ENCODE measurements at regions not wholly inside any gene's neighbourhood (a gene's known extent, or its start where the extent isn't known, plus 50 kb on each side); places are given as distances from the start of the nearest gene placed in this dataset.
"Not testable (repeated sequence)": the region's sequence is repeated elsewhere in the genome, so short reads cannot be mapped to it uniquely, and the experiment has no call there.

DNA sequence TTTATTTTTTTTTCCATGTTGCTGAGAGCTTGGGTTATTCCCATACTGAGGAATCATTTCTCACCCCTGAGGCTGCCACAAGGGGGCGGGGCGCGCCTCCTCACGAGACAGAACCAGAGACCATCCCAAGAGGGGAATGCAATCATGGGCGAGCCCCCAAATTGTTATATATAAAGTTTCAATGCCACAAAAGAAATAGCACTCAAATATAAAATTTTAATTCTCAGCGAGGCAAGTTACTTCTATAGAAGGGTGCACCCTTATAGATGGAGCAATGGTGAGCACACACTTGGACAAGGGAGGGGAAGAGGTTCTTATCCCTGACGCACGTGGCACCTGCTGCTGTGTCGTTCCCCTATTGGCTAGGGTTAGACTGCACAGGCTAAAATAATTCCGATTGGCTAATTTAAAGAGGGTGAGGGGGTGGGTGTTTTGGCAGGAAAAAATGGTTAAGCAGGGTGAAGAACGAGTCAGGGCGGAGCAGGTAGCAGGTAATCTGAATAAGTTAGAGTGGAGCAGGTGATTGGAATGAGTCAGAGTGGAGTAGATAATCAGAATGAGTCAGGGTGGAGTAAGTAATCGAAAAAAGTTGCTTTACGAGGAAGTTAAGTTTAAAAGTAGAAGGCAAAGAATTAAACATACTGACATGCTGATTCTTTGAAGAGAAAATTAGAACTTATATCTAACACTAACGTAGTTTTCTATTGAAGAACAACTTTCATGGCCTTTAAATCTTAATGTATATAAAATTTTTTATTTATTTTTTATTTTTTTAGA lies 177.5 kb downstream of the MTCL1 start:
- no peaks in the 10 kb centered on the region for H3K27me3 ChIP-seq (ENCODE audit: control insufficient read depth, insufficient read depth, low read length, poor library complexity, severe bottlenecking)
- H3K9me3 ChIP-seq (ENCODE audit: control insufficient read depth, low read length): no peaks in the 10 kb centered on the region
- H3K4me1 ChIP-seq (ENCODE audit: control insufficient read depth, insufficient read depth, low read length): no peaks in the 10 kb centered on the region
- 83 to 84% methylated on average over 14 of the region's 15 CpGs for WGBS, 2 experiments
- no peaks in the 10 kb centered on the region for H3K36me3 ChIP-seq (ENCODE audit: control insufficient read depth, insufficient read depth, low read length)
- H3K27ac ChIP-seq (ENCODE audit: insufficient read depth, low read depth, low read length, poor library complexity, severe bottlenecking): no peak overlapping the region
- H3K4me3 ChIP-seq (ENCODE audit: insufficient read depth, low read depth, low read length): no peak overlapping the region

DNA sequence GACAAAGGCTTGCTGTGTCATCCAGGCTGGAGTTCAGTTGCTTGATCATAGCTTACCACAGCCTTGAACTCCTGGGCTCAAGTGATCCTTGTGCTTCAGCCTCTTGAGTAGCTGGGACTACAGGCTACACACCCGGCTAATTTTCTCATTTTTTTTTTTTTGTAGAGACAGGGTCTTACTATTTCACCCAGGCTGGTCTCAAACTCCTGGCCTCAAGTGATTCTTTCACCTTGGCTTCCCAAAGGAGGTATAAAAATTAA lies 178.0 kb downstream of the MTCL1 start:
- no peak overlapping the region for H3K27ac ChIP-seq (ENCODE audit: insufficient read depth, low read depth, low read length, poor library complexity, severe bottlenecking)
- H3K36me3 ChIP-seq (ENCODE audit: control insufficient read depth, insufficient read depth, low read length): no peaks in the 10 kb centered on the region
- H3K4me3 ChIP-seq (ENCODE audit: insufficient read depth, low read depth, low read length): no peak overlapping the region
- 100% methylated on average over 1 of the region's 1 CpG for WGBS, 2 experiments
- no peaks in the 10 kb centered on the region for H3K9me3 ChIP-seq (ENCODE audit: control insufficient read depth, low read length)
- H3K27me3 ChIP-seq (ENCODE audit: control insufficient read depth, insufficient read depth, low read length, poor library complexity, severe bottlenecking): no peaks in the 10 kb centered on the region
- H3K4me1 ChIP-seq (ENCODE audit: control insufficient read depth, insufficient read depth, low read length): no peaks in the 10 kb centered on the region

DNA sequence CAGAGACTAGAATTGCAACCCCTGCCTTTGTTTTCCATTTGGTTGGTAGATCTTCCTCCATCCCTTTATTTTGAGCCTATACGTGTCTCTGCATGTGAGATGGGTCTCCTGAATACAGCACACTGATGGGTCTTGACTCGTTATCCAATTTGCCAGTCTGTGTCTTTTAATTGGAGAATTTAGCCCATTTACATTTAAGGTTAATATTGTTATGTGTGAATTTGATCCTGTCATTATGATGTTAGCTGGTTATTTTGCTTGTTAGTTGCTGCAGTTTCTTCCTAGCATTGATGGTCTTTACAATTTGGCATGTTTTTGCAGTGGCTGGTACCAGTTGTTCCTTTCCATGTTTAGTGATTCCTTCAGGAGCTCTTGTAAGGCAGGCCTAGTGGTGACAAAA lies 182.5 kb downstream of the MTCL1 start:
- not testable (repeated sequence) for H3K27ac ChIP-seq (ENCODE audit: insufficient read depth, low read depth, low read length, poor library complexity, severe bottlenecking); H3K27me3 ChIP-seq (ENCODE audit: control insufficient read depth, insufficient read depth, low read length, poor library complexity, severe bottlenecking); H3K4me3 ChIP-seq (ENCODE audit: insufficient read depth, low read depth, low read length); H3K36me3 ChIP-seq (ENCODE audit: control insufficient read depth, insufficient read depth, low read length); H3K9me3 ChIP-seq (ENCODE audit: control insufficient read depth, low read length); H3K4me1 ChIP-seq (ENCODE audit: control insufficient read depth, insufficient read depth, low read length)
- 96 to 97% methylated on average over 2 of the region's 2 CpGs for WGBS, 2 experiments

DNA sequence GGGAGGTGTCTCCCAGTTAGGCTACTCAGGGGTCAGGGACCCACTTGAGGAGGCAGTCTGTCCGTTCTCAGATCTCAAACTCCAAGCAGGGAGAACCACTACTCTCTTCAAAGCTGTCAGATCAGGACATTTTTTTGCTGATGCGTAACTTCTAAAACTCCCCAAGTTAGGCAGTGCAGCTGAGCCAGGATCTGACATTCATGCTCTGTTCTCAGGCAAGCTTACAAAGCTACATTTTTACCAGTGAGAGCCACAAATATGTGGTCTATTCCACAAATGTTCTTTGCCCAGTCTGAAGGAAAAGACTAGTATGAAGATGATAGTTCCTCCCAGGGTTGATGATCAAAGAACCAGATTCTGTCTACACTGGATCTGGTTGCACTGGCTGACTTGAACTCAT lies 184.1 kb downstream of the MTCL1 start:
- 92 to 96% methylated on average over 2 of the region's 2 CpGs for WGBS, 2 experiments
- Histone ChIP-seq H3K36me3 (ENCODE audit: control insufficient read depth, insufficient read depth, low read length) (no peaks in the 10 kb centered on the region), H3K27ac (ENCODE audit: insufficient read depth, low read depth, low read length, poor library complexity, severe bottlenecking) (no peak overlapping the region), H3K4me1 (ENCODE audit: control insufficient read depth, insufficient read depth, low read length) (peaks cover 6% of the 10 kb centered on the region), H3K27me3 (ENCODE audit: control insufficient read depth, insufficient read depth, low read length, poor library complexity, severe bottlenecking) (no peaks in the 10 kb centered on the region), H3K4me3 (ENCODE audit: insufficient read depth, low read depth, low read length) (no peak overlapping the region), H3K9me3 (ENCODE audit: control insufficient read depth, low read length) (no peaks in the 10 kb centered on the region)

DNA sequence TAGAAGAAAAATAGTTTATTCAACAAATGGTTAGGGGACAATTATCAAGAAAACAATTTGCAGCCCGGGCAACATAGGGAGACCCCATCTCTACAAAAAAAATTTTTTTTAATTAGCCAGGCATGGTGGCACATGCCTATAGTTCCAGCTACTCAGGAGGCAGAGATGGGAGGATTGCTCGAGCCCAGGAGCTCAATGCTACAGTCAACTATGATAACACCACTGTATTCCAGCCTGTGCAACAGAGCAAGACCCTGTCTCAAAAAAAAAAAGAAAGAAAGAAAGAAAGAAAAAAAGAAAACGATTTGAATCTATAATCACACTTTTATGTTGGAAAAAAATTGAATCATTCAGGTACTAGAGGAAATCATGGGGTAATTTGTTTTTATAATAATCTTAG lies 185.1 kb downstream of the MTCL1 start:
- not testable (repeated sequence) for H3K4me3 ChIP-seq (ENCODE audit: insufficient read depth, low read depth, low read length); H3K4me1 ChIP-seq (ENCODE audit: control insufficient read depth, insufficient read depth, low read length); H3K9me3 ChIP-seq (ENCODE audit: control insufficient read depth, low read length); H3K36me3 ChIP-seq (ENCODE audit: control insufficient read depth, insufficient read depth, low read length); H3K27me3 ChIP-seq (ENCODE audit: control insufficient read depth, insufficient read depth, low read length, poor library complexity, severe bottlenecking)
- 72 to 94% methylated on average over 2 of the region's 3 CpGs for WGBS, 2 experiments
- peak overlapping the region; percentile 78 for H3K27ac ChIP-seq (ENCODE audit: insufficient read depth, low read depth, low read length, poor library complexity, severe bottlenecking)

DNA sequence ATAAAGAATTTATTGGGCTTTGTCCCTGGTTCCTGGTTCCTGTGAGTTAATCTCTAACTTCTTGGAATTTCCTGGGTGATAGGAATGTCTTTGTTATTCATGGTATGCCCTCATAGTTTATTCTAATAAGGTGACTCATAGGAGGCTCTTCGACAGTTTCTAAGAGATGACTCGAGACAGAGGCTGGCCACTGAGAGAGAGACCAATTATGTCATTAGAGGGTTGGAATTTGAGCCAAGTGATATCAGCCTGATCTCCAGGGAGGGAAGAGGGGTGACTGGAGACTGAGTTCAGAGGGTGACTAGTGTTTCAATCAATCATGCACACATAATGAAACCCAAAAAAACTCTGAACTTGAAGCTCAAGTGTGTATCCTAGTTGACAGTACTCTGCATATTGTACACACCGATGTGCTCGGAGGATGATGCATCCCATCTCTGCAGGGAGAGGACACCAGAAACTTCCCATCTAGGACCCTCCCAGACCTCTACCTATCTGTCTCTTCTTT lies 185.7 kb downstream of the MTCL1 start:
- no peaks in the 10 kb centered on the region for H3K36me3 ChIP-seq (ENCODE audit: control insufficient read depth, insufficient read depth, low read length)
- H3K4me3 ChIP-seq (ENCODE audit: insufficient read depth, low read depth, low read length): no peak overlapping the region
- no peaks in the 10 kb centered on the region for H3K27me3 ChIP-seq (ENCODE audit: control insufficient read depth, insufficient read depth, low read length, poor library complexity, severe bottlenecking)
- no peaks in the 10 kb centered on the region for H3K9me3 ChIP-seq (ENCODE audit: control insufficient read depth, low read length)
- H3K4me1 ChIP-seq (ENCODE audit: control insufficient read depth, insufficient read depth, low read length): peaks cover 6% of the 10 kb centered on the region
- H3K27ac ChIP-seq (ENCODE audit: insufficient read depth, low read depth, low read length, poor library complexity, severe bottlenecking): peak overlapping the region; percentile 78
- 58 to 60% methylated on average over 4 of the region's 4 CpGs for WGBS, 2 experiments

DNA sequence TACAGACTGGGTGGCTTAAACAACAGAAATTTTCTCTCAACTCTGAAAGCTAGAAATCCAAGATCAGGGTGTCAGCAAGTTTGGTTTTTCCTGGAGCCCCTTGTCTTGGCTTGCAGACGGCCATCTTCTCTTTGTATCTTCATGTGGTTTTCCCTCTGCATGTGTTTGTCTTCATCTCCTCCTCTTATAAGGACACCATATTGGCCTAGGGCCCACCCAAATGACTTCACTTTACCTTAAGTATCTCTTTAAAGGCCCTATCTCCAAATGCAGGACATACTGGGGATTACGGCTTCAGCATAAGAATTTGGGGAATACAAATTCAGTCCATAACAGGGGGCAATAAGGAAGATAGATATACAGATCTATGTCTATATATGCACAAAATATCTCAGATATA lies 187.9 kb downstream of the MTCL1 start:
- Histone ChIP-seq H3K36me3 (ENCODE audit: control insufficient read depth, insufficient read depth, low read length) (no peaks in the 10 kb centered on the region), H3K27me3 (ENCODE audit: control insufficient read depth, insufficient read depth, low read length, poor library complexity, severe bottlenecking) (no peaks in the 10 kb centered on the region), H3K4me3 (ENCODE audit: insufficient read depth, low read depth, low read length) (no peak overlapping the region), H3K4me1 (ENCODE audit: control insufficient read depth, insufficient read depth, low read length) (peaks cover 6% of the 10 kb centered on the region), H3K9me3 (ENCODE audit: control insufficient read depth, low read length) (no peaks in the 10 kb centered on the region), H3K27ac (ENCODE audit: insufficient read depth, low read depth, low read length, poor library complexity, severe bottlenecking) (no peak overlapping the region)
- WGBS, 2 experiments: 76 to 86% methylated on average over 1 to 2 of the region's 2 CpGs

DNA sequence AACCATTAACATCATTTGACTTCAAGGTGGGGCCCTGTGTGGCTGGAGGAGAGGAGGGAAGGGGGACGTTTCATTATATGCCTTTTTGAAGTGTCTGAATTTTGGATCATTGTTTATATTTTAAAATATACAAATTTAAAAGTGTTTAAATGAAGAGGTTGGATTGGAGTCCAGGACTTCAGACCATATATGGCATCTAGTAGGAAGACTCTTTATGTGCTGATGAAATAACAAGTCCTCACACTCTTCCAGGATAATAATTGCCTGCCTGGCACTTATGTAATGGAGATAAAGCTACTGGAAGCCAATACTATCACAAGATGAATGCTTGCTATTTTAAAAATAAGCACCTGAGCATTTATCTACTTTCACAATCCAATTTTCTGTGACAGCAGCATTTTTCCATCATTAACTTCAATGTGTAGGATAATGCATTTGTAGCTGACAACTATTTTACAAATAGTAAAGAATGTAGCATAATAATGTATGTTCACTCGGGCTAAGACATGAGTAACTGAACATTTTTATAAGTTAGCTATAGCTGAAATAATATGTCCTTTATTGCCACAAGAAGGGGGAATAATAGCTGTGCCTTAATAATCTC lies 188.4 kb downstream of the MTCL1 start:
- WGBS, 2 experiments: 100% methylated on average over 1 of the region's 2 CpGs; no CpG with 5 or more reads in 1 of the 2 experiments
- Histone ChIP-seq H3K4me1 (ENCODE audit: control insufficient read depth, insufficient read depth, low read length) (peaks cover 6% of the 10 kb centered on the region), H3K9me3 (ENCODE audit: control insufficient read depth, low read length) (no peaks in the 10 kb centered on the region), H3K27me3 (ENCODE audit: control insufficient read depth, insufficient read depth, low read length, poor library complexity, severe bottlenecking) (no peaks in the 10 kb centered on the region), H3K27ac (ENCODE audit: insufficient read depth, low read depth, low read length, poor library complexity, severe bottlenecking) (no peak overlapping the region), H3K4me3 (ENCODE audit: insufficient read depth, low read depth, low read length) (no peak overlapping the region), H3K36me3 (ENCODE audit: control insufficient read depth, insufficient read depth, low read length) (no peaks in the 10 kb centered on the region)

DNA sequence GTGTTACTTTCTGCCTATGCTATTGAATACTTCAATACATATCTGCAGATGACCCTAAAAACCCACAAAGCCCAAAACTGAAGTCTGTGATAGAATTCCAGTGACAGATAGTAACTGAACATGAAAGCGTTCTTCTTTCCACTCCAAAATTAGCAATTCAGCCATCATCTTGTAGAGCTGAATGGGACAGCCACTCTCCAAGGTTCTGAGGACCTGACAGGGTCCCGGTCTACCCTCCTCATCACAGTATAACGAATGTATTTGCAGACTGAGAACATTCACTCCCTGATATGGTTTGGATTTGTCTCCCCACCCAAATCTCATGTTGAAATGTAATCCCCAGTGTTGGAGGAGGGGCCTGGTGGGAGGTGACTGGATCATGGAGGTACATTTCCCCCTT lies 189.5 kb downstream of the MTCL1 start:
- 84 to 89% methylated on average over 3 of the region's 3 CpGs for WGBS, 2 experiments
- Histone ChIP-seq H3K36me3 (ENCODE audit: control insufficient read depth, insufficient read depth, low read length) (no peaks in the 10 kb centered on the region), H3K27me3 (ENCODE audit: control insufficient read depth, insufficient read depth, low read length, poor library complexity, severe bottlenecking) (no peaks in the 10 kb centered on the region), H3K4me1 (ENCODE audit: control insufficient read depth, insufficient read depth, low read length) (peaks cover 6% of the 10 kb centered on the region), H3K27ac (ENCODE audit: insufficient read depth, low read depth, low read length, poor library complexity, severe bottlenecking) (no peak overlapping the region), H3K4me3 (ENCODE audit: insufficient read depth, low read depth, low read length) (no peak overlapping the region), H3K9me3 (ENCODE audit: control insufficient read depth, low read length) (no peaks in the 10 kb centered on the region)

DNA sequence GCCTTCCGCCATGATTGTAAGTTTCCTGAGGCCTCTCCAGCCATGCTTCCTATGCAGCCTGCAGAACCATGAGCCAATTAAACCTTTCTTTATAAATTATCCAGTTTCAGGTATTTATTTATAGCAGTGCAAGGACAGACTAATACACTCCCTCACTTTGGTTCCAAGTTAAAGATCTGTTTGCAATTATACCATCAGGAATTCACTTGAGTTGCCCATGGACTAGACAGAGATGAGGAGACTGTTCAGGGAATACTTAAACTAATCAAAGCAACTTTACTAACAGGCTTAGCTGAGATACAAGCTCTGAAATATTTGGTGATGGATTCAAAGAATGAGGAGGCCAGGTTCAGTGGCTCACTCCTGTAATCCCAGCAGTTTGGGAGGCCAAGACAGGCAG lies 190.0 kb downstream of the MTCL1 start:
- Histone ChIP-seq H3K4me1 (ENCODE audit: control insufficient read depth, insufficient read depth, low read length) (peaks cover 9% of the 10 kb centered on the region), H3K4me3 (ENCODE audit: insufficient read depth, low read depth, low read length) (no peak overlapping the region), H3K27ac (ENCODE audit: insufficient read depth, low read depth, low read length, poor library complexity, severe bottlenecking) (no peak overlapping the region), H3K9me3 (ENCODE audit: control insufficient read depth, low read length) (no peaks in the 10 kb centered on the region), H3K36me3 (ENCODE audit: control insufficient read depth, insufficient read depth, low read length) (no peaks in the 10 kb centered on the region), H3K27me3 (ENCODE audit: control insufficient read depth, insufficient read depth, low read length, poor library complexity, severe bottlenecking) (no peaks in the 10 kb centered on the region)
- WGBS, 2 experiments: 87 to 93% methylated on average over 1 of the region's 1 CpG

All from ectodermal cell (in vitro differentiated cells).